ENCODE measurements at regions not wholly inside any gene's neighbourhood (a gene's known extent, or its start where the extent isn't known, plus 50 kb on each side); places are given as distances from the start of the nearest gene placed in this dataset.

DNA sequence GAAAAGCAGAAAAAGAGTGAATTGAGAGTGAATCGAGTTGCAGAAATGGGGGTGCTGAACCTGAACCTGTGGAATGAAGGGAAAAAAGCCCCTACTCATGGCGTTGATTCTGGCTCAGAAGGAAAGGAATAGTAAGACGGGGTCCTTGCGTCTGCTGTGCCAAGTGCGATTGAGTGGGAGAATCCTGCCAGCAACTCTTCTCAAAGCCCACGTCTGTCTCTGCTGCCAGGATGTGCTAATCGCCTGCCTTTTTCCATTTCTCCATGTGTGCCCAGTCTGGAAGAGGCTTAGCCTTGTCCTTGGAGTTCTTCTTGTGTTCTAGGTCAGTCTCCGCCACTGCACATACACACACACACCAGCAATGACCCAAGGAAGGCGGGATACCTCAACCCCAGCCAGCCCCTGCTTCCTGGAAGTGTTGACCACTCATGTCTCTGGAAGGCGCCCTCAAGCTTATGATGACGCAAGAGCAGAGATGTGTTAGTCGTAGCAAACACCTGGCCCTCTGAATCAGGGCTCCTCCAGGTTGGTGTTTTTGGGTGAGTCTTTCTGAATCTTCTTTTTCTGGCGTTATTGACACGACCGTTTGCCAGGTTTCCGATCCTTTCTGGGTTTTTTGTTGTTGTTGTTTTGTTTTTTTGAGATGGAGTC lies 262.4 kb upstream of the PROK2 start:
- Histone ChIP-seq H2AFZ (ENCODE audit: low read depth, low read length, severe bottlenecking) (no peak overlapping the region), H3K36me3 (ENCODE audit: low read length) (no peaks in the 10 kb centered on the region), H3K27me3 (ENCODE audit: low read length) (no peaks in the 10 kb centered on the region), H3K9me2 (replicated peaks; ENCODE audit: insufficient read depth, low read length) (no peaks in the 10 kb centered on the region), H3K79me2 (ENCODE audit: insufficient read depth, low read length) (no peaks in the 10 kb centered on the region), H3K27ac (ENCODE audit: low read depth, low read length) (no peak overlapping the region), H3K9me3 (ENCODE audit: insufficient read depth, low read length) (no peaks in the 10 kb centered on the region), H3F3A (ENCODE audit: insufficient read depth) (no peaks in the 10 kb centered on the region), H3K4me2 (ENCODE audit: low read depth, low read length, poor library complexity, severe bottlenecking) (no peak overlapping the region), H4K20me1 (ENCODE audit: low read depth, low read length) (no peaks in the 10 kb centered on the region), H3K9ac (ENCODE audit: low read length) (no peak overlapping the region), H3K4me3 (ENCODE audit: insufficient read depth, low read length, poor library complexity, severe bottlenecking) (no peak overlapping the region)
- no peak for TF ChIP-seq EZH2phosphoT487 (conservative IDR thresholded peaks at IDR 0.05; ENCODE audit: low read length)
- TF ChIP-seq, protein P1, sequence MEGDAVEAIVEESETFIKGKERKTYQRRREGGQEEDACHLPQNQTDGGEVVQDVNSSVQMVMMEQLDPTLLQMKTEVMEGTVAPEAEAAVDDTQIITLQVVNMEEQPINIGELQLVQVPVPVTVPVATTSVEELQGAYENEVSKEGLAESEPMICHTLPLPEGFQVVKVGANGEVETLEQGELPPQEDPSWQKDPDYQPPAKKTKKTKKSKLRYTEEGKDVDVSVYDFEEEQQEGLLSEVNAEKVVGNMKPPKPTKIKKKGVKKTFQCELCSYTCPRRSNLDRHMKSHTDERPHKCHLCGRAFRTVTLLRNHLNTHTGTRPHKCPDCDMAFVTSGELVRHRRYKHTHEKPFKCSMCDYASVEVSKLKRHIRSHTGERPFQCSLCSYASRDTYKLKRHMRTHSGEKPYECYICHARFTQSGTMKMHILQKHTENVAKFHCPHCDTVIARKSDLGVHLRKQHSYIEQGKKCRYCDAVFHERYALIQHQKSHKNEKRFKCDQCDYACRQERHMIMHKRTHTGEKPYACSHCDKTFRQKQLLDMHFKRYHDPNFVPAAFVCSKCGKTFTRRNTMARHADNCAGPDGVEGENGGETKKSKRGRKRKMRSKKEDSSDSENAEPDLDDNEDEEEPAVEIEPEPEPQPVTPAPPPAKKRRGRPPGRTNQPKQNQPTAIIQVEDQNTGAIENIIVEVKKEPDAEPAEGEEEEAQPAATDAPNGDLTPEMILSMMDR (IDR thresholded peaks at IDR 0.05; ENCODE audit: insufficient read depth, low read length, poor library complexity, severe bottlenecking) = no peak

DNA sequence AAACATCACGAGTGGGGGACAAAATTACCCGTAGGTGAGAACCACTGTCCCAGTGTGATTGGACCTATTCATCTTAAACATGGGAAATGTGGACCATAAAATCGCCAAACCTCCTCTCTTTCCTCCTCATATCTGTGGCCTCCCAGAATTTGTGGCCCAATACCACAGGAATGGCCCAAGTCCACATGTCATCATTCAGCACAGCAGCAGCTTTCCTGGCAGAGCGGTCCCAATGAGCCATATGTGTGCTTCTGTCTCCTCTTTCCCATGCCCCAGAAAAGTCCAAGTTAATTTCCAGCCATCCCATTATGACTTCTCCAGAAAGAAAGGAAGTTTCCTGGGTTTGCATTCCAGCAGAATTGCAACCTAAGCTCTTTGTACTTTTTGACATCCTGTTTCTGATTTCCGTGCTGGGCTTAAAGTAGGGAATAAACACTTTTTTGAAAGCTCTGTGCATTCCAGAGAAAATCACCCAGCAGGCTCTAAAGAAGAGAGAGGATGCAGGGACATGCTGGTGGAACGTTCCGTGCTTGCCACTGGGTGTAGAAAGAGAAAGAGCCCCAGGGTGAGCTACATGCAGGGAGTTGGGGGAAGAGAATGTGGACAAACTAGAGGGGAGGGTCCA lies 259.4 kb upstream of the PROK2 start:
- no peaks in the 10 kb centered on the region for H3K9me3 ChIP-seq (ENCODE audit: insufficient read depth, low read length)
- no peaks in the 10 kb centered on the region for H3K27me3 ChIP-seq (ENCODE audit: low read length)
- no peak overlapping the region for H3K9ac ChIP-seq (ENCODE audit: low read length)
- H3K36me3 ChIP-seq (ENCODE audit: low read length) = no peaks in the 10 kb centered on the region
- TF ChIP-seq, protein P1 (IDR thresholded peaks at IDR 0.05; ENCODE audit: insufficient read depth, low read length, poor library complexity, severe bottlenecking) = no peak
- no peak for TF ChIP-seq EZH2phosphoT487 (conservative IDR thresholded peaks at IDR 0.05; ENCODE audit: low read length)
- no peak overlapping the region for H3K27ac ChIP-seq (ENCODE audit: low read depth, low read length)
- H3K79me2 ChIP-seq (ENCODE audit: insufficient read depth, low read length) = no peaks in the 10 kb centered on the region
- H4K20me1 ChIP-seq (ENCODE audit: low read depth, low read length) = no peaks in the 10 kb centered on the region
- no peak overlapping the region for H3K4me3 ChIP-seq (ENCODE audit: insufficient read depth, low read length, poor library complexity, severe bottlenecking)
- H3F3A ChIP-seq (ENCODE audit: insufficient read depth) = no peaks in the 10 kb centered on the region
- no peak overlapping the region for H2AFZ ChIP-seq (ENCODE audit: low read depth, low read length, severe bottlenecking)
- no peak overlapping the region for H3K4me2 ChIP-seq (ENCODE audit: low read depth, low read length, poor library complexity, severe bottlenecking)
- H3K9me2 ChIP-seq (replicated peaks; ENCODE audit: insufficient read depth, low read length) = no peaks in the 10 kb centered on the region

DNA sequence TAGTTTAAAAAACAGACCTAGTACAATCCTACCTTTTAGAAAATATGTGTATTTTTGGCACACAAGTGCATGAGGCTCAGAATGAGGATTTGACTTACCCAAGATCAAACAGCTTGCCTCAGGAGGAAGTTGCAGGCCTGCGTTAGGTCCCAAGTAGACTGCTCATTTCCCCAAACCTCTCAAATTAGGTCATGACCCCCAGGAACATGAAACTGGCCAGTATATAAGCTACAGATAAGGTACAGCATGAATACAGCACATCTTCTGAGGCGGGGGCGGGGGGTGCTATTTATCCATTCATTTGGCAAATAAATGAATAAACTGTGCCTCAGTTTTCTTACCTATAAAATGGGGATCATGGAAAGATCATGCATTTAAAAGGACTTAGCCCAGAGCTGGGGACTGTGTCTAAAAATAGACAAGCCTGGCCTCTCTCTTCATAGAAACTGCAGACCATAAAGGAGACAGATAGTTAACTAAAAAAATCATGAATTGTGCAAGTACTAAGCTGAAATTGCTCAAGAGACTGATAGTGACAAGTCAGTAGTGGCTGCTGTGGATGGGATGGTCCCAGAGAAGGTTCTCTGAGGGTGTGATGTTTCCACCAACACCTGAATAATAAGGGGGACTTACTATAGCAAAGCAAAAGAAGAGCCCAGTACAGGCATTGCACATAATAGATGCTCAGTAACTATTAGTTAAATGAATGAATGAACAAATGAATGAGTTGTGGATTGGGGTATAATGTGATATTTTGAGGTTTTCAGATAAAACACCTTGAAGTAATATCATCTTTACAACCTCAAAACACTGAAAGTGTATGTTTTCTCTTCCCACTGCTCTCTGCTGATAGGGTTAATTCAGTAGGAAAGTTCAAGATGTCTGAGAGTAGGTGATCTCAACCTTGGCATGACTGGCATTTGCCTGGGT lies 258.5 kb upstream of the PROK2 start:
- no peaks in the 10 kb centered on the region for H3K36me3 ChIP-seq (ENCODE audit: low read length)

More for the DNA sequence above, 258.5 kb upstream of the PROK2 start:
- Histone ChIP-seq H3K9me2 (replicated peaks; ENCODE audit: insufficient read depth, low read length) (no peaks in the 10 kb centered on the region), H3K9ac (ENCODE audit: low read length) (no peak overlapping the region), H3K27me3 (ENCODE audit: low read length) (no peaks in the 10 kb centered on the region), H3K4me2 (ENCODE audit: low read depth, low read length, poor library complexity, severe bottlenecking) (no peak overlapping the region), H3F3A (ENCODE audit: insufficient read depth) (no peaks in the 10 kb centered on the region), H3K79me2 (ENCODE audit: insufficient read depth, low read length) (no peaks in the 10 kb centered on the region), H3K4me3 (ENCODE audit: insufficient read depth, low read length, poor library complexity, severe bottlenecking) (no peak overlapping the region), H4K20me1 (ENCODE audit: low read depth, low read length) (no peaks in the 10 kb centered on the region), H2AFZ (ENCODE audit: low read depth, low read length, severe bottlenecking) (no peak overlapping the region), H3K9me3 (ENCODE audit: insufficient read depth, low read length) (no peaks in the 10 kb centered on the region), H3K27ac (ENCODE audit: low read depth, low read length) (no peak overlapping the region)
- TF ChIP-seq, protein P1 (IDR thresholded peaks at IDR 0.05; ENCODE audit: insufficient read depth, low read length, poor library complexity, severe bottlenecking) = no peak

Data from SU-DHL-6 (cell line).